NB4 (cell line): ENCODE measurements at regions not wholly inside any gene's neighbourhood (a gene's known extent, or its start where the extent isn't known, plus 50 kb on each side); places are given as distances from the start of the nearest gene placed in this dataset.

ENCODE experiments used
- DNase-seq: peaks from one replicate; pipeline ENCODE4 v3.0.0; 2010; ENCODE audit warnings: low read depth
- H3K4me3 ChIP-seq: one replicate; pipeline ENCODE4 v1.5.1; 2011; ENCODE audit warnings: mild to moderate bottlenecking, low read depth, low read length, moderate library complexity
- CTCF ChIP-seq: IDR thresholded peaks from one replicate; pipeline ENCODE4 v1.5.1; 2012; ENCODE audit warnings: low read depth, low read length
- MYC ChIP-seq: IDR thresholded peaks from 2 replicates; pipeline ENCODE4 v1.6.1; 2011; ENCODE audit warnings: low read depth, low read length
- POLR2A ChIP-seq: IDR thresholded peaks from 2 replicates; pipeline ENCODE4 v1.6.1; 2011; ENCODE audit warnings: mild to moderate bottlenecking; ENCODE audit not compliant: insufficient read length; ENCODE audit errors: extremely low read depth
- TF ChIP-seq, protein P1 (sequence below): IDR thresholded peaks from 2 replicates; pipeline ENCODE4 v1.6.1; 2011; ENCODE audit warnings: low read depth, low read length

DNA sequence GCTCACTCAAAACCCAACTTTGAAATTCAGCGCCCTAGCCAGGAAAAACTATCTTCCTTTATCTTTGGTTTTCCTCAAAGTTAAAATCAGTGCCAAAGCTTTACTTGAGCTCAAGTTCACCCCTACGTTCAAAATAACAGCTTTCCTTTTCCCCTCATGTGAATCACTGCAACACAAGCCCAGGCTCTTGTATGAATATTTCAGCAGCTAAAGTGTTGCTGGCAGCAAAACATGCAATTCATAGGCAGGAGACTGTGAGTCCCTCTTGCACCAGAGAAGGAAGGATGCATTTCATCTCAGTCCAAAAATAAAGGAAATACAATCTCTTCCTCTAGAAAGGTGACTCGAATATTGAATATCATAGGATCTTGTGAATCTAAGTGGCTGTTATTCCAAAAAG is 461.3 kb upstream of the SOX11 start:
- TF ChIP-seq MYC (no peak), CTCF (no peak)
- no peak overlapping the region for H3K4me3 ChIP-seq
- DNase-seq: no peak

- H3K4me3 ChIP-seq: no peak overlapping the region
- TF ChIP-seq POLR2A (no peak), MYC (no peak), CTCF (no peak)
- DNase-seq: no peak
Observed at GRCh38 chr2:5231287-5231686, 460.9 kb upstream of the SOX11 start.

GRCh38 chr2:5234563-5234962 is 457.6 kb upstream of the SOX11 start:
- TF ChIP-seq MYC (no peak), CTCF (no peak), POLR2A (no peak)
- TF ChIP-seq, protein P1, sequence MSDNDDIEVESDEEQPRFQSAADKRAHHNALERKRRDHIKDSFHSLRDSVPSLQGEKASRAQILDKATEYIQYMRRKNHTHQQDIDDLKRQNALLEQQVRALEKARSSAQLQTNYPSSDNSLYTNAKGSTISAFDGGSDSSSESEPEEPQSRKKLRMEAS: no peak
- DNase-seq: no peak
- H3K4me3 ChIP-seq: no peak overlapping the region

- TF ChIP-seq CTCF (no peak), POLR2A (no peak), MYC (no peak)
- DNase-seq: no peak
Observed at GRCh38 chr2:5235701-5236100, 456.5 kb upstream of the SOX11 start.

GRCh38 chr2:5236249-5236648 is 455.9 kb upstream of the SOX11 start:
- TF ChIP-seq CTCF (no peak), MYC (no peak), POLR2A (no peak)
- TF ChIP-seq, protein P1: no peak
- DNase-seq: no peak
- no peak overlapping the region for H3K4me3 ChIP-seq

More at GRCh38 chr2:5235701-5236100, 456.5 kb upstream of the SOX11 start:
- no peak overlapping the region for H3K4me3 ChIP-seq

DNA sequence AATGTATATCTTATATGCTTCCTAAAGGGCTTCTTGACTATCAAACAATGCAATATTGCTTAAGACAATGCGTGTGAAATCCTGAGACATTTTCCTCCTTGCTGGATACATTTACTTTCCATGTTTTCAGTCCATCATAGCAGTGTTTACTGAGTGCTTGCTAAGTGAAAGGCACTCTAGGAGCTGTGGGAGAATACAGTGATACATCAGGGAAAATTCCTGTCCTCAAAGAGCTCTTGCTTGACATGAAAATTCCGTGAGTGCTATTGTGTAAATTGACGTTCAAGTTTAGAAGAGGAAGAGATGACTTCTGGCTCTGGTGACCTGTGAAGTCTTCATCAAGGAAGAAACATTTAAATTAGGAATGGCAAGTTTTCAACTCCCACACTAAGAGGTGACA is 449.4 kb upstream of the SOX11 start:
- no peak for TF ChIP-seq POLR2A
- TF ChIP-seq MYC: no peak
- TF ChIP-seq, protein P1: no peak
- no peak for TF ChIP-seq CTCF
- no peak overlapping the region for H3K4me3 ChIP-seq
- DNase-seq: no peak
